ENCODE measurements at regions not wholly inside any gene's neighbourhood (a gene's known extent, or its start where the extent isn't known, plus 50 kb on each side); places are given as distances from the start of the nearest gene placed in this dataset.

DNA sequence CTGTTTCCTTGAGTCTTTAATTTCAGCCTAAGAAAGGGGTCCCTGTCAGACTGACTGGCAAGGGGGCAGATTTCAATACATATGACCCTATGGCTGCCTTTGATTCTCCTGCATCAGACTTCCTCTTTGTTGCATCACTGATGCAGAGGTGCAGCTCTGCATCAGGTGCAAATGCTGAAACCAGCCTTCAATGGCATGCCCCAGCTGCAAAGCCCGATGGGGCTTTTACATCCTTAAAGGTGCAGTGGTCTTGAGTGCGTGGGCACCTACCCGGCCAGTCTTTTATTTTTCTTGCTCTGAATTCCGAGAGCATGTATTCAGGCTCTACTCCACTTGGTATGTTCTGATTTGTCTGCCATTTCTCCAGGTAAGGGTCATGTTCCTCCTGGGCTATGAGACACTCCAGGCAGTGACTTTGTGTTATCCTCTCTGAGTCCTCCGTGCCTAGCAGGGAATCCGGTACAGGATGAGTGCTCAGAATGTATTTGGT, 169.5 kb downstream of the MYCN start:
- Histone ChIP-seq H3K36me3 (ENCODE audit: control insufficient read depth in 4 of 4, insufficient read depth in 4 of 4, low read length in 3 of 4) (no peaks in the 10 kb centered on the region), H3K4me3 (ENCODE audit: control insufficient read depth in 1 of 7, extremely low read depth in 1 of 7, insufficient read depth in 4 of 7, low read depth in 2 of 7, low read length in 6 of 7) (no peak overlapping the region), H3K27me3 (replicated peaks in 2 of 5; ENCODE audit: control insufficient read depth in 4 of 5, insufficient read depth in 5 of 5, low read length in 4 of 5) (no peaks in the 10 kb centered on the region), H3K9me3 (ENCODE audit: control extremely low read depth in 1 of 5, control insufficient read depth in 4 of 5, insufficient read depth in 2 of 5, low read depth in 1 of 5, low read length in 4 of 5) (no peaks in the 10 kb centered on the region), H3K4me1 (ENCODE audit: control extremely low read depth in 1 of 4, control insufficient read depth in 4 of 4, insufficient read depth in 4 of 4, low read length in 3 of 4) (no peaks in the 10 kb centered on the region), H3K27ac (ENCODE audit: insufficient read depth in 1 of 2, low read depth in 1 of 2, low read length in 2 of 2, poor library complexity in 1 of 2, severe bottlenecking in 2 of 2) (no peak overlapping the region)
- DNase-seq = no peak
- CTCF ChIA-PET = no interaction called here
- 95% methylated on average over 6 of the region's 6 CpGs for WGBS (ENCODE audit: insufficient coverage)
- POLR2A ChIA-PET = no interaction called here

- 100% methylated on average over 2 of the region's 2 CpGs for WGBS (ENCODE audit: insufficient coverage)
- POLR2A ChIA-PET = no interaction called here
- no peaks in the 10 kb centered on the region for H3K9me3 ChIP-seq (ENCODE audit: control extremely low read depth in 1 of 5, control insufficient read depth in 4 of 5, insufficient read depth in 2 of 5, low read depth in 1 of 5, low read length in 4 of 5)
These were observed 169.0 kb downstream of the MYCN start for GRCh38 chr2:16109368-16109820.

DNA sequence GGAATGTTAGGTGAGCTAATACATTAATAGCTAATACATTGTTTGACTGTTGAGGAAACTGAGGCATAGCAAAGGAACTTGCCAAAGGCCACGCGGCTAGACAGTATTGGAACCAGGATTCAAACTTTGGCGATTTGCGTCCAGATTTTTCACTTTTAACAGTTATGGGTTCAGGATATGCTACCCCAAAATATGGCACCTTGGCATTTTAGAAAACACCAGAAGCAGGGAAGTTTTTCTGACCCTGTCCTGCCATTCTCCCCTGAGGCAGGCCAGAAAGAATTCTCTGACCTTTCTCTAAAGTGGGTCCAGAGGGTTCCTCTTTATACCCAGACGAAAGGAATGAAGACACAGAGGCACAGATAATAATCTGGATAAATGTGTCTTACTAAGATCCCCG, 166.9 kb downstream of the MYCN start:
- H3K9me3 ChIP-seq (ENCODE audit: control extremely low read depth in 1 of 5, control insufficient read depth in 4 of 5, insufficient read depth in 2 of 5, low read depth in 1 of 5, low read length in 4 of 5) = no peaks in the 10 kb centered on the region
- H3K4me3 ChIP-seq (ENCODE audit: control insufficient read depth in 1 of 7, extremely low read depth in 1 of 7, insufficient read depth in 4 of 7, low read depth in 2 of 7, low read length in 6 of 7) = no peak overlapping the region
- DNase-seq = no peak
- POLR2A ChIA-PET = no interaction called here
- H3K4me1 ChIP-seq (ENCODE audit: control extremely low read depth in 1 of 4, control insufficient read depth in 4 of 4, insufficient read depth in 4 of 4, low read length in 3 of 4) = no peaks in the 10 kb centered on the region
- H3K27ac ChIP-seq (ENCODE audit: insufficient read depth in 1 of 2, low read depth in 1 of 2, low read length in 2 of 2, poor library complexity in 1 of 2, severe bottlenecking in 2 of 2) = no peak overlapping the region
- no peaks in the 10 kb centered on the region for H3K36me3 ChIP-seq (ENCODE audit: control insufficient read depth in 4 of 4, insufficient read depth in 4 of 4, low read length in 3 of 4)
- H3K27me3 ChIP-seq (replicated peaks in 2 of 5; ENCODE audit: control insufficient read depth in 4 of 5, insufficient read depth in 5 of 5, low read length in 4 of 5) = no peaks in the 10 kb centered on the region
- CTCF ChIA-PET = no interaction called here
- WGBS (ENCODE audit: insufficient coverage) = 88% methylated on average over 4 of the region's 6 CpGs

More at GRCh38 chr2:16109368-16109820, 169.0 kb downstream of the MYCN start:
- Histone ChIP-seq H3K4me3 (ENCODE audit: control insufficient read depth in 1 of 7, extremely low read depth in 1 of 7, insufficient read depth in 4 of 7, low read depth in 2 of 7, low read length in 6 of 7) (no peak overlapping the region), H3K36me3 (ENCODE audit: control insufficient read depth in 4 of 4, insufficient read depth in 4 of 4, low read length in 3 of 4) (no peaks in the 10 kb centered on the region), H3K27me3 (replicated peaks in 2 of 5; ENCODE audit: control insufficient read depth in 4 of 5, insufficient read depth in 5 of 5, low read length in 4 of 5) (no peaks in the 10 kb centered on the region), H3K27ac (ENCODE audit: insufficient read depth in 1 of 2, low read depth in 1 of 2, low read length in 2 of 2, poor library complexity in 1 of 2, severe bottlenecking in 2 of 2) (no peak overlapping the region), H3K4me1 (ENCODE audit: control extremely low read depth in 1 of 4, control insufficient read depth in 4 of 4, insufficient read depth in 4 of 4, low read length in 3 of 4) (no peaks in the 10 kb centered on the region)
- CTCF ChIA-PET = no interaction called here
- no peak for DNase-seq

- no peaks in the 10 kb centered on the region for H3K27me3 ChIP-seq (replicated peaks in 2 of 5; ENCODE audit: control insufficient read depth in 4 of 5, insufficient read depth in 5 of 5, low read length in 4 of 5)
- DNase-seq = no peak
- no peaks in the 10 kb centered on the region for H3K9me3 ChIP-seq (ENCODE audit: control extremely low read depth in 1 of 5, control insufficient read depth in 4 of 5, insufficient read depth in 2 of 5, low read depth in 1 of 5, low read length in 4 of 5)
- ChIA-PET CTCF (no interaction called here), POLR2A (no interaction called here)
- no peak overlapping the region for H3K27ac ChIP-seq (ENCODE audit: insufficient read depth in 1 of 2, low read depth in 1 of 2, low read length in 2 of 2, poor library complexity in 1 of 2, severe bottlenecking in 2 of 2)
- H3K4me3 ChIP-seq (ENCODE audit: control insufficient read depth in 1 of 7, extremely low read depth in 1 of 7, insufficient read depth in 4 of 7, low read depth in 2 of 7, low read length in 6 of 7) = no peak overlapping the region
- no peaks in the 10 kb centered on the region for H3K36me3 ChIP-seq (ENCODE audit: control insufficient read depth in 4 of 4, insufficient read depth in 4 of 4, low read length in 3 of 4)
- WGBS (ENCODE audit: insufficient coverage) = 91% methylated on average over 5 of the region's 6 CpGs
- no peaks in the 10 kb centered on the region for H3K4me1 ChIP-seq (ENCODE audit: control extremely low read depth in 1 of 4, control insufficient read depth in 4 of 4, insufficient read depth in 4 of 4, low read length in 3 of 4)
These were observed 166.3 kb downstream of the MYCN start for GRCh38 chr2:16106619-16107018.

- ChIA-PET POLR2A (no interaction called here), CTCF (no interaction called here)
- no peak for DNase-seq
- Histone ChIP-seq H3K36me3 (ENCODE audit: control insufficient read depth in 4 of 4, insufficient read depth in 4 of 4, low read length in 3 of 4) (no peaks in the 10 kb centered on the region), H3K27ac (ENCODE audit: insufficient read depth in 1 of 2, low read depth in 1 of 2, low read length in 2 of 2, poor library complexity in 1 of 2, severe bottlenecking in 2 of 2) (no peak overlapping the region), H3K9me3 (ENCODE audit: control extremely low read depth in 1 of 5, control insufficient read depth in 4 of 5, insufficient read depth in 2 of 5, low read depth in 1 of 5, low read length in 4 of 5) (no peaks in the 10 kb centered on the region), H3K4me1 (ENCODE audit: control extremely low read depth in 1 of 4, control insufficient read depth in 4 of 4, insufficient read depth in 4 of 4, low read length in 3 of 4) (no peaks in the 10 kb centered on the region), H3K27me3 (replicated peaks in 2 of 5; ENCODE audit: control insufficient read depth in 4 of 5, insufficient read depth in 5 of 5, low read length in 4 of 5) (no peaks in the 10 kb centered on the region), H3K4me3 (ENCODE audit: control insufficient read depth in 1 of 7, extremely low read depth in 1 of 7, insufficient read depth in 4 of 7, low read depth in 2 of 7, low read length in 6 of 7) (no peak overlapping the region)
- 93% methylated on average over 3 of the region's 15 CpGs for WGBS (ENCODE audit: insufficient coverage)
These were observed 165.4 kb downstream of the MYCN start for GRCh38 chr2:16105669-16106281.

GRCh38 chr2:16104949-16105668, 164.8 kb downstream of the MYCN start:
- ChIA-PET POLR2A (no interaction called here), CTCF (no interaction called here)
- no peaks in the 10 kb centered on the region for H3K4me1 ChIP-seq (ENCODE audit: control extremely low read depth in 1 of 4, control insufficient read depth in 4 of 4, insufficient read depth in 4 of 4, low read length in 3 of 4)
- H3K9me3 ChIP-seq (ENCODE audit: control extremely low read depth in 1 of 5, control insufficient read depth in 4 of 5, insufficient read depth in 2 of 5, low read depth in 1 of 5, low read length in 4 of 5) = no peaks in the 10 kb centered on the region
- no peak overlapping the region for H3K4me3 ChIP-seq (ENCODE audit: control insufficient read depth in 1 of 7, extremely low read depth in 1 of 7, insufficient read depth in 4 of 7, low read depth in 2 of 7, low read length in 6 of 7)
- no peaks in the 10 kb centered on the region for H3K36me3 ChIP-seq (ENCODE audit: control insufficient read depth in 4 of 4, insufficient read depth in 4 of 4, low read length in 3 of 4)
- H3K27me3 ChIP-seq (replicated peaks in 2 of 5; ENCODE audit: control insufficient read depth in 4 of 5, insufficient read depth in 5 of 5, low read length in 4 of 5) = no peaks in the 10 kb centered on the region
- DNase-seq = no peak
- WGBS (ENCODE audit: insufficient coverage) = 100% methylated on average over 10 of the region's 11 CpGs
- no peak overlapping the region for H3K27ac ChIP-seq (ENCODE audit: insufficient read depth in 1 of 2, low read depth in 1 of 2, low read length in 2 of 2, poor library complexity in 1 of 2, severe bottlenecking in 2 of 2)

GRCh38 chr2:16104315-16104948, 164.1 kb downstream of the MYCN start:
- no peak overlapping the region for H3K4me3 ChIP-seq (ENCODE audit: control insufficient read depth in 1 of 7, extremely low read depth in 1 of 7, insufficient read depth in 4 of 7, low read depth in 2 of 7, low read length in 6 of 7)
- no peaks in the 10 kb centered on the region for H3K9me3 ChIP-seq (ENCODE audit: control extremely low read depth in 1 of 5, control insufficient read depth in 4 of 5, insufficient read depth in 2 of 5, low read depth in 1 of 5, low read length in 4 of 5)
- ChIA-PET CTCF (no interaction called here), POLR2A (no interaction called here)
- DNase-seq = no peak
- WGBS (ENCODE audit: insufficient coverage) = 100% methylated on average over 6 of the region's 6 CpGs
- no peak overlapping the region for H3K27ac ChIP-seq (ENCODE audit: insufficient read depth in 1 of 2, low read depth in 1 of 2, low read length in 2 of 2, poor library complexity in 1 of 2, severe bottlenecking in 2 of 2)
- no peaks in the 10 kb centered on the region for H3K4me1 ChIP-seq (ENCODE audit: control extremely low read depth in 1 of 4, control insufficient read depth in 4 of 4, insufficient read depth in 4 of 4, low read length in 3 of 4)
- H3K36me3 ChIP-seq (ENCODE audit: control insufficient read depth in 4 of 4, insufficient read depth in 4 of 4, low read length in 3 of 4) = no peaks in the 10 kb centered on the region
- no peaks in the 10 kb centered on the region for H3K27me3 ChIP-seq (replicated peaks in 2 of 5; ENCODE audit: control insufficient read depth in 4 of 5, insufficient read depth in 5 of 5, low read length in 4 of 5)

Measured in common myeloid progenitor, CD34-positive (primary cell).